Fibroblast of skin of abdomen (primary cell): ENCODE measurements at regions not wholly inside any gene's neighbourhood (a gene's known extent, or its start where the extent isn't known, plus 50 kb on each side); places are given as distances from the start of the nearest gene placed in this dataset.
A peak's percentile ranks its signal among the peaks of the same experiment; 100 is the strongest.

Source experiments
- DNase-seq: peaks from one replicate; pipeline ENCODE4 v3.0.0-alpha.2; 2013

DNA sequence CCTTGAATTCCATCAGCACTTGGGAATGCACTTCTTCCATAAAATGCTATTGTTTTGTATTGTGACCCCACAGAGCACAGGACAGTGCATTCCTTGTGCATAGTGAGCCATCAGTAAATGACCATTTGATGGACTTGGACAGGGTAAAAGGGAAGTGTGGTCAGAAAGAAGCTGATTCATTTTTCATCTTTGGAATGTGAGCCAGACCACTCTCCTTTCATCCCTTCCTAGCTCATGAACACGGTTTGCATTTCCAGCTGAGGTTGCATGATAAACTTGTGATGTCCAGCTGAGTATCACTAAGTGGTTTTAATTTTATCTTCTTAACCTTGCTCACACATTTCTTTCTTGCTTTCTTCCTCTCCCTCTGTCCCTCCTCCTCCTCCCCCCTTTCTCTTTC is 101.3 kb downstream of the NUDT12 start:
- peak; percentile 71 for DNase-seq

DNA sequence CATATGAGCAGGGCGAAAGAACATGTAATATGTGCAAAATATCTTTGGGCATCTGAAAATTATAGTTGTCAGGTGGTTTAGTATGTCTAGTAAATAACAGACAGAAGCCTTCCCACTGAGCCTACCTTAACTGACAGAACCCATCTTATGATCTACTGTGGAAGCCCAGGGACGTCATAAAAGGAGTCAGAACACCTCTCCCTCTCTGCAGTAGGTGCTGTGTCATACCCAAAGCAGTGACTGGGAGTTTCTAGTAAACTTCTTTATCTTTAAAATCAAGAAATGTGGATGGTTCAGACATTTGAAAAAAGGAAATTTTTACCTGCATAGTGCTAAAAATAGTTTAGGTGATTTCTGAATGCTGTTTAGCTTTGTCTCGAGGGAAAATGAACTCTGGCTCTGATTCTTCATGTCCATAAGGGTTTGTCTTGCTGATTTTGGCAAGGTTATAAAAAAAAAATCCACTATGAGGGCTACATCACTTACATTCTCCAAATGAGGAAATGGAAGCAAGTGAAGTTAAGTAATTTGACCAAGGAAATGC is 104.0 kb downstream of the NUDT12 start:
- DNase-seq = no peak

DNA sequence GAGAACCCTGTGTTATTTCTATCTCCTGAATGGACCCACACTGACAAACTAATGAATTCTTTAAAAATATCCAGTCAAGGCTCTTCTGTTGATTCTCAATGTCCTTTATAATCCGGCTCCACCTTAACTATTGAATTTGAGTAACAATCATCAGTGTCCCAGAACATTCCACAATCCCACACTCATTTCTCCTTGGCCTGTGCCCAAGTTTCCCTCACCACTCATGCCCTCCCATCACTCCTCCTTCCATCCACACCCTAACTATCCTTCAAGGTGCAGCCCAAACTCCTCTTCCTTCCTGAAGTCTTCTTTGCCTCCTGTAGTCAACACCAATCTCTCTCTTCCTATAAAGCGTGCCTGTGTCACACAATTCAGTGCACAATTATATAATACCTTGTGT is 106.1 kb downstream of the NUDT12 start:
- DNase-seq = no peak

GRCh38 chr5:103455796-103456195 is 106.8 kb downstream of the NUDT12 start:
- no peak for DNase-seq

GRCh38 chr5:103454770-103455169 is 107.8 kb downstream of the NUDT12 start:
- DNase-seq = no peak

DNA sequence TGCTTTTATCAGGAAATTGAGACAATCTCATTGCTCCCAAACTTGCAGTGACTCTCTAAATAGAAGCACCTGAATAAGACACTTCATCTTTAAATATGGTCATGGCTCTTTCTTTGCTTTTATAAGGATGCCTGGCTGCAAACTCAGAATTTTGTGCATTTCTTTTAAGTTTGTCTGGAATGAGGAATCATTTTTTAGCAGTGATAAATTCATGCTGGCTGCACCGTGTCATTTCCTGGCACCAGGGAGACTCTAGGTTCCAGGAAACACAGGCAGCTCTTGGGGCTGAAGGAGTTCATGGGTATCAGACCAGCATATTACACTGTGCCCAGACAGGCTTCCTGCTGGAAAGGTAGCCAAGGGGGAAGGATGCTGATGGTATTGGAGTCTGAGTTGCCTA is 109.9 kb downstream of the NUDT12 start:
- peak; percentile 70 for DNase-seq

DNA sequence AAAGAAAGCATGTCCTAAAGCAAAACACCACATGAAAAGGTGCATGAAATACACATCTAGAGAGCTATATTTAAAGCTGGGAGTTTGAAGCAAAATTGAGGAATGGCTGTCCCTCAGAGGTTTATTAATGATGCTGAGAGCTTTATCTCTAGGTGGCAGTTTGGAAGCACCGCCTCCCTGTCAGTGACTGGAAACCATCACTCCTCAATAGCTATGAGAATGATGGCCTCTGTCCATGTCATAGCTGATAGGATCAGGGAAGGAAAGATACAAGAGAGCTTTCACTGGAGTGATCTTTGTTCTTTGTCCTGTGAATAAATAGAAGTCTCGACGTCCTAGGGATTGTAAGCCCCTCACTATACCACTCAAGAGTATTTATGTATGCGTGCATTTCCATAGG is 110.5 kb downstream of the NUDT12 start:
- DNase-seq = no peak

DNA sequence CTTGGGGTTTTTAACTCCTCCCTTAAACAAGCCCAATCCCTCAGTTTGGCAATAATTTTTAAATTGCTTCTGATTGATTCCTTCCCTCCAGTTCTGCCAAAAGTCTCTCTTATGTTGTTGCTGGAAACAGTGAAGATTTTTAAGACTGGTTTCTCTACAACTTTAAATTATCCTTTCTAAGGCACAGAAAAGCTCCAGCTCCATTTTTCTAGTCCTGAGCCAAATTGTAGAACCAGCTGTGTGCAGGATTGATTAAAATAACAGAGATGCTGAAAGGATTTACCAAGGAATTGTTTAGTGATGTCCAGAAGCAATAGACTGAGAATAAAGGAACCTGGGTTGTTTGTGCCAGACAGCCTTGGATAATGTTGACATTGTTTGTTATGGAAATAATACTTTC is 111.3 kb downstream of the NUDT12 start:
- no peak for DNase-seq

DNA sequence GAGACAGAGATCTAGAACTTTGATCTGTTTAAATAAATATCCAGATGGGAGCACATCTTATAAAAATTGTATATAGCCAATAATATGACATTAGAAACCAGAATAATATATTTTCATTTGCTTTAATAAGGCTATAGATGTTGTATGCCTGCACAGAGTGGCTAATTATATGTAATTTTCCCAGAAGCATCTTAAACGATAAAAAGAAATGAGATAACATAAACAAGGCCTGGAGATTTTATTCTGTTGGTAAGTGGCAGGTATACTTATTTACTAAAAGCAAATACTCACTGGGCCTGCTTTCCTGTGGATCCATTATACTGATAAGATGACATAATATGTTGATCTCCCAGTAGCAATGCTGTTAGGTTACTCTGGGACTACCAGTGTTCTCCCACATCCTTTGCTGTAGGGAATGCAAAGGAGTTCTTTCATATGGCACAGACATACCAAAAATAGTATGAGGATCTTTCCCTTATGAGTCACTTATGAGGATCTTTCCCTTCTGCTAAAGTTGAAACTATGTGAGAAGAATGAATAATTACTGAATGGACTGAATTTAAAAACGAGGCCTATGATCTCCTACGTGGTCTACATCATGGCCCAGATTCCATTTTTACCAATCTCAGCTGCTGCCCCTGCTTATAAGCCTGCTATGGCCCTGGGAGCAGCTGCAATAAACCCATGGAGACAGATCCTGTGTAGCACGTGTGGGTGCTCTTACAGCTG is 112.1 kb downstream of the NUDT12 start:
- peak; percentile 93 for DNase-seq

DNA sequence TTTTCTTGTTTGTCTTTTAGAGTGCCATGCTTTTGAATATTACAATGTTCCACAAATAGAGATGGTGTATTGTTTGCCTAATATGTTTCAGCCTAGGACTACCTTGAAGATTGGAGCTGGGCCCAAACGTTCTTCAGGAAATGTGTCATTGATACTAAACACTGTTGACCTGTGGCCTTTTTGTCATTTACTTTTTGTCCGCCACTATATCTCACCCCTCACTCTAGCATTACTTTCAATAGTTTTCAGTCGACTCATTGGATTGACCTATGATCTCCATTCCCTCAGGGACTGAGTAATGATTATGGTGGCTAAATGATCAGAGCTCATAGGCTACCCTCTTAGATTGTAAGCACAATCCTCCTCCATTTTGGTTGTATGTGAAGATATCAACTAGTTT is 115.8 kb downstream of the NUDT12 start:
- DNase-seq = no peak

DNA sequence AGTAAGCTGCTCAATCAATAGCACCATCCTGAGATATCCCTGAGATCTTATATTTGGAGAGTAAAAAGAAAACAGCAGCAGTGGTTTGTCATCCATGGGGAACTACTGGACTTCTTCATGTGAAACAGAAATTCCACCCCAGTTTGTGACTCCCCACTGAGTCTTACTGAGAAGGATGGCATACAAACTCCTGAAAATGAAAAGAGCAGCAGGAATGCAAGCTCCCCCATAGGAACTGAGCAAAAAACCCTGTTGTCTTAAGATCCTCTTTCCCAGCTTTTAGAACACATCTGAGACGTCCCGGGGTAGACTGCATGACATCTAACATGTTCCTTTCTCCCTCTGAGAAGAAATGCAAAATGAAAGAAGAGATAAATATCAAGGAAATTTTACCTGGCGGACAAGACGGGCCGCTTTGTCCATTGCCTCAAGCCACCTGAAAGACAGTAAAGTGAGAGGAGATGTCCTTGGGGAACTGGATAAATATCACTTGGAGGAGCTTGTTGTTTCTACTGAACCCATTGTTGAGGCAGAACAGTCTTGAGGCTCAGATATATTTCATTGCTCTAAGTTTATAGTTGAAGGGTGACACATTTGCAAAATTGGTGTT is 117.1 kb downstream of the NUDT12 start:
- no peak for DNase-seq

DNA sequence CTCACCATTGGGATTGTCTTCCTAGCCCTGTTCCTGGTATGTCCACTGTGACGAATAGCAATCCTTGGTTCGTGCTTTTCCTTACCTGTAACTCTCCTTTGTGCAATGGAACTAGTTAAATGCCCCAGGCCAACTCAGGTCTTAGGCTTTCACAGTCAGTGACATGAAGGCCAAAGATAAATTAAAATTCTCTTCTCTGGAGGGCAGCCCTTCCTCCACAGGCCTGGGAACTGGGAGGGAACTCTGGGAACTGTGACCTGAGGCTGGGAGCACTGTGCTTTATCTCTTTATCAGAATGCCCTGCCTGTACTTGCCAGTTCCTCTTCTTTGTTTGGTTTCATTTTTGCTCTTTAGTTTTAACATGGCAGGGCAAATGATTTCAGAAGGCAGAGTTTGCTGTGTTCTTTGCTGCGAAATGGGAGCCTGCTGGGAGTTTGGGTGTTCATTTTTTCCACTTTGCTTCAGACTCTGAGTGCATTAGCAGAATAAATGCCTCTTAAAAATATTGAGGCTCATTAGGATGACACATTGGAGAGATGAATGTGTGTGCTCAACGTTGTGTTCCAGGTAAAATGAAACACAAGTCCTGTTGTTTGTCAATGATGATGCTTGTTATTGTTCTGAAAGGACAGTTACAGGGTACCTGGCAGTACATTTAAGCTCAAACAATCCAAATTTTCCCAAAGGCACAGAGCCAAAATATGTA is 118.1 kb downstream of the NUDT12 start:
- DNase-seq = no peak

GRCh38 chr5:103442750-103443149 is 119.8 kb downstream of the NUDT12 start:
- DNase-seq = no peak

DNA sequence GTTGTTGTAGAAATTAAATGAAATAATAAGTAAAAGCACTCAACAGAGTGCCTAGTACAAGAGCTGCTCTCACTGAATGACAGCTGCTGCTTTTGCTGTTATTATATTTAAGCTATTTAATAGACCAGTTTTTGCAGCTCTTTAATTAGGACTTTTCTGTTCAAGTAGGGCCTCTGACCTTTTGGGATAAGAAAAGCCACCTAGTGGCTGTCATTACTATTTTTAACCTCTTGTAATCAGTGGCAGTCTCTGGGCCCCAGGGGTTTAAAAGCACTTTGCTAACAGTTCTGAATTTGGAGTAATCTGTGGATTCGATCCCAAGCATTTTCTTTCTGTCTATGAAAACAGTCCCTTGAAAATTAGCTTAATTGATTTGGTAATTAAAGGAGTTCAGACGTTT is 121.1 kb downstream of the NUDT12 start:
- DNase-seq = no peak

GRCh38 chr5:103439007-103439406 is 123.6 kb downstream of the NUDT12 start:
- DNase-seq = no peak

GRCh38 chr5:103436656-103437055 is 125.9 kb downstream of the NUDT12 start:
- DNase-seq = no peak

- no peak for DNase-seq
Measured at GRCh38 chr5:103436112-103436511, 126.5 kb downstream of the NUDT12 start.

DNA sequence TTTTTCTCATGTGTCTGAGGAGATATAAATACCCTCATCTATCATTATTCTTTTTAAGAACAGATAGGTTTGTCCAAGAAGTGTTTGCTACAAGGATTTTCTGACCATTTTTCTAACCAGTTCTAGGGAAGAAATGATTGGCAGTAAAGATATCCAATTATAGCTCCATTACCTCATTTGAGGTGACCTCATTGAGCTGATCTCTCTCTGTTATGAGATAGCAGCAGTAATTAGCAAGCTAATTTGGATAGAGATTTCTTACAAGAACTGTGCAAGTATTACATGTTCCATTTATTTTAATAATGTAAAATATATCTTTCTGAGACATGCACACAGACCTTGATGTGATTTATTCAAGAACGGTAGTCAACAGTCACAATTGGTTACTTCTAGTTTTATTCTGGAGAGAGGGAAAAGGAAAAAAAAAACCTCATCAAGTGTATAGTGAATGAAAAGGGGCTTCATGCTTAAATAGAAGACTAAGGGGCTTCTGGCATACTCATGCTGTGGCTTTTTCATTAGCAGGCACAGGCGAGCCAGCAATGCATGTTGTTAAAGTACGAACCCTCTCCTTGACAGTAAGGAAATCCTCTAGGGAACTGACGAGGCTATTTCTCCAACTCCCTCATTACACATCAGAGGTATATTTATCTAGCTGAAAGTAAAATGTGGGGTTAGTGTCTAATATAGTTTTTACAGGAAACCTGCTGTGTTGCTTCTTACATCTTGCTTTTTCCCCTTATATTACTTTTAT is 127.3 kb downstream of the NUDT12 start:
- DNase-seq = no peak

GRCh38 chr5:103434057-103434456 is 128.5 kb downstream of the NUDT12 start:
- no peak for DNase-seq

DNA sequence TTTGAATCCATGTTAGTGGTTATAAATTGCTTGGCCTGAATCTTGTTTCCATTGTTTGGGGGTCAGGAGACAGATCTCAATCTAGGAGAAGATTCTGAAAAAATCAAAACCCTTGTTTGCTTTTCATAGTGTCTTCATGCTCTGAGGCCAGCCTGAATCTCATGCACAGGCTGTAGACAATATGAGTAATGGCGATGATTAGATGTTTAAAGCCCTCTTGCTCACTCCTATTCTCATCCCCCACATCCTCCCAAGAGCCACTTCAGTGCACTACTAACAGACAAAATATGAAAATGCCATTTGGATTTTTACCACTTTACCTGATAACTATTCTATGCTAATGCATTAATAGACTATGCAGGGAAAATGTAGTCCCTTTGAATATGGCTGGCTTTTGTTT is 129.4 kb downstream of the NUDT12 start:
- peak; percentile 59 for DNase-seq

- DNase-seq = no peak
Measured at GRCh38 chr5:103428923-103429322, 133.7 kb downstream of the NUDT12 start.

DNA sequence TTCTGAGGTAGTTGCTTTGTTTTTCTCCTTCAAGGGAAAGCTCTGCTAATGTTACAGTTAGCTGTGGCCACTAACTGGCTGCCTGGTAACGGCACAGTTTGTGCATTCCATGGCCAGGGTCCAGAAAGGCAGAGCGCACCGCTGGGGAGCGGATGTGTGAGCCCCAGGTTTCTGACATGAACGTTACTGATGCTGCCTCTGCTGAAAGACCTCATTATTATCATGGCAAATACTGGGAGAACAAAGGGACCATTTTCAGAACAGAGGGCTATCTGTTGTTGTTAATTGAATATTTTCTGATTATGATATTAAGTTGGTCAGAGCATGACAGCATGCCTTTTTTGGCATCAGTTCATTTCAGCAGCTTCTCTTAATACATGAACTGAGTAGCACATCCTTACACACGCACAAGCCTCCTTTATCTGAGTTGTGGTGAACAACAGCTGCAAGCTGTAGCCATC is 134.1 kb downstream of the NUDT12 start:
- peak; percentile 57 for DNase-seq

- DNase-seq = no peak
Measured at GRCh38 chr5:103427326-103427725, 135.3 kb downstream of the NUDT12 start.
